ENCODE measurements at regions not wholly inside any gene's neighbourhood (a gene's known extent, or its start where the extent isn't known, plus 50 kb on each side); places are given as distances from the start of the nearest gene placed in this dataset.

DNA sequence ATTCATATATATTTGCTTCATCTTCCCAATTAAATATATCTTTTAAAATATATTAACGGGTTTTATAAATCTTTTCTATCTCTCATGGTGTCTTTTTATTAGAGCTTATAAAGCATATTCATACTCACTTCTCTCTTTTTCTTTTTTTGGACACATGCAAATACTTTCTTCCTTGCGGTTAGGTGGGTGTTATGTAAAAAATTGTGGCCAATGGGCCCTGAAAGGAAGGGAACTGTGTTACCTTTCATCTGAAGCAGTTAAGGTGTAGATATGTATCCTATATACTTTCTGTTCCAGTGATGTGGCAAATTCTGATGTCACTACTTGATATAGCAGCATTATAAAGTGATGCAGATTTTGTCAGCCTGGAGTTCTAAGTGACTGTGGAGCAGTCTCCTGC lies 714.5 kb downstream of the PLCL1 start:
- TF ChIP-seq CTCF (IDR thresholded peaks at IDR 0.05; ENCODE audit: poor library complexity): no peak
- TF ChIP-seq EZH2phosphoT487 (IDR thresholded peaks at IDR 0.05; ENCODE audit: low read depth, severe bottlenecking, unreplicated experiment): no peak
- no peak for TF ChIP-seq EZH2 (IDR thresholded peaks at IDR 0.05; ENCODE audit: borderline replicate concordance)

Measured in hepatocyte (in vitro differentiated cells).